Activated CD4-positive, alpha-beta T cell treated with anti-CD3 and anti-CD28 coated beads, Interleukin-2, Interleukin-4, amounts not matched to agents 100 ng/mL and 50 ng/mL, durations not matched to agents 16 hours and 8 hours (primary cell): ENCODE measurements at regions not wholly inside any gene's neighbourhood (a gene's known extent, or its start where the extent isn't known, plus 50 kb on each side); places are given as distances from the start of the nearest gene placed in this dataset.
A peak's percentile ranks its signal among the peaks of the same experiment; 100 is the strongest.
"Not testable (repeated sequence)": the region's sequence is repeated elsewhere in the genome, so short reads cannot be mapped to it uniquely, and the experiment has no call there.

Source experiments
- DNase-seq: peaks from one replicate; pipeline ENCODE4 v3.0.0-alpha.2; 2020; ENCODE audit warnings: low spot score

GRCh38 chr7:87007038-87007437 is 52.4 kb downstream of the ELAPOR2 start:
- DNase-seq = no peak

DNA sequence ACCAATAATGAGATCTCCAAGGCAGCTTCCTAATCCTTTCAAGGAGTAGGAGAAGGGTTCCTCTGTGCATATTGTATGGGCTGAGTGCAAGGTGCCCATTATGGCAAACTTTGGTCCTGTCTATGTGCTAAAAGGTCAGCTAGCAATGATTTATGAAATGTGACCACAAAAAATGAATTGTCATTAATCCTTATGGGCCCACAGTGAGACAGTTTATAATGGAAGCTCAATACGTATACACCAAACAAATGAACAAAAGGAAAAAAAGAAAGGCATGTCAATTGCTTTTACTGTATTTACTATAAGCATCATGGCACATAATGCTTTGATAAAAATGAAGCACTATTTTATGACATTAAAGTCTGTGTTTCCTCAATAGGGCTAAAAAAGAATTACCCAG is 54.5 kb downstream of the ELAPOR2 start:
- DNase-seq = no peak

DNA sequence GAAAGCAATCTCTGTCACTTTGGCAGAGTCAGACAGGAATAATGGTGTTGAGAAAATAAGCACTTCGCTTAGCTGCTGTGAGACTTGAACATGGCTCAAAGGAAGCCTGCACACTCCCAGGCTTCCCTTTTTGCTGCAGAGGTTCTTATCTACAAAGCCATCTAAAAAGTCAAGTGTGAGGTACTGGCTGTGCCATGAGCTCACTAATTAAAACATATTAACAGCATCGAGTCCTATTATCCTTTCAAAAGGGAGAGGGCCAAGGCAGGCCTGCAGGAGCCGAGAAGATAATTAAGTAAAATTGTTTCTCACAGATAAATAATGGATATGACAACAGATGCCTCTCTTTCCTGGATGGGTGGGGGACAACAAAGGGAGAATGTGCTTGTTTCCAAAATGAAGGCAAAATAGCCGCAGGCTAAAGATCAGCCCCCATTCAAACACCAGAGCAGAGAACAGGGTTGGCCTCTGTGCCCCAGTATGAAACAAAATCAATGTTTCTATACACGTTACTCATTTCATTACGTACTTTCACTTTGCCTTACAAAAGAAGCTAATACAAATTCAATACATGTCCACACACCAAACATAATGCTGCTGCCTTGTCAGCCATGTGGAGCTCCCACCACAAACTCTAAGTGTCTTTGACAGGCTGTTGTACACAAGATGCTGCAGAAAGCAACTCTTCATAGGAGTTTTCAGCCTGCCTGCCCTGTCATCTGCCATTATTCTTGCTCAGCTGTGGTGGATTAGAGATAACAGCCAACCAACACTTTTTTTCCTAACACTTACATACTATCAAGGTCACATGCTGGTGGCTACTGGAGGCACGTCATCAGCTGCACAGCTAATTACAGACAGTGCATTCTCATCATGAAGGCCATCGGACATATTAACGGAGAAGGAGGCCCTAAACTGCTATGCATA is 55.3 kb downstream of the ELAPOR2 start:
- no peak for DNase-seq

- DNase-seq = no peak
These were observed 58.2 kb downstream of the ELAPOR2 start for GRCh38 chr7:87001214-87001613.

- DNase-seq = no peak
These were observed 59.1 kb downstream of the ELAPOR2 start for GRCh38 chr7:87000344-87000743.

- DNase-seq = no peak
These were observed 59.7 kb downstream of the ELAPOR2 start for GRCh38 chr7:86999750-87000149.

DNA sequence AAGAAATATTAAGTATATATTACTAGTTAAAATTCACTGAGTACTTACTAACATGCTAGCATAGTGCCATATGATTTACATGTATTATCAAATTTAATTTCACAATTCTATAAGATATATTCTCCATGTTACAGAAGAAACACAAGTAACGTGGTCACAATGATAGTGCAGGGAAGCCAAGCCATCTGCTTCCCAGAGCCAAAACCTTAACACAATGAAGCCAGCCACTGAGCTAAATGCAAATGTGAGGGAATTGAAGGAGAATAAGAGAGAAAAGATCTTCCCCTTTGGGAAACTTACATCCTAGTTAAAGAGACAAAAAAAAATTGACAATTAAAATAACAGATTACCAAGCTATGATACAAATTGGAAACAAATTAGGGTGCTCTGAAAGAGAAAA is 63.6 kb downstream of the ELAPOR2 start:
- no peak for DNase-seq

DNA sequence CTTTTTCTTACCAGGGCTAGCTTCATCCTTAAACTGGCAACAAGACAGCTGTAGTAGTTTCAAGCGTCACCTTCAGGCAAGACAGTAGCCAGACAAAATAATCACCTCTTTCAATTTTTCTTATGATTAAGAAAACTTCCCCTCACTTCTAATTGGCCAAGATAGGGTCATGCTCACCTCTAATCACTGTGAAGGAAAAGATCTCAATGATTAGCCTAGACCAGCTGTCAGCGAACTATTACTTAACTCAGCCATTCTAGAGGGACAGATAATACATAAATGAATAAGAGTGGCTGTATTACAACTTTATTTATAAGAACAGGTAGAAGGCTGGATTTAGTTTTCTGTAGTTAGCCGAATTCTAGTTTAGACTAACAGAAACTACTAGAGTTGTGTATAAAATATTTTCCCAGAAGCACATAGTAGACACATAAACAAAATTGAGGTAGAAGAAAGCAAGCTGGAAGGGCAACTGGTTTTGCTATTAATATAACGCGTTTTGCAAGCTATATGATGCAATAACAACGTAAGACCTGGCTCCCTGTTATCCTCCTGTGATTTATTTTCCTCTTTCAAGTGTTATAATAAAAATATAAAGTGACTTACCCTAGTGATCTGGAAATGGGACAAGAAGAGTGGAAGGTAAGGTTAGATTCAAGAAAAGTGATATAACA is 64.3 kb downstream of the ELAPOR2 start:
- DNase-seq = no peak

GRCh38 chr7:86991771-86992191 is 67.7 kb downstream of the ELAPOR2 start:
- no peak for DNase-seq

GRCh38 chr7:86991093-86991769 is 68.2 kb downstream of the ELAPOR2 start:
- DNase-seq = no peak

DNA sequence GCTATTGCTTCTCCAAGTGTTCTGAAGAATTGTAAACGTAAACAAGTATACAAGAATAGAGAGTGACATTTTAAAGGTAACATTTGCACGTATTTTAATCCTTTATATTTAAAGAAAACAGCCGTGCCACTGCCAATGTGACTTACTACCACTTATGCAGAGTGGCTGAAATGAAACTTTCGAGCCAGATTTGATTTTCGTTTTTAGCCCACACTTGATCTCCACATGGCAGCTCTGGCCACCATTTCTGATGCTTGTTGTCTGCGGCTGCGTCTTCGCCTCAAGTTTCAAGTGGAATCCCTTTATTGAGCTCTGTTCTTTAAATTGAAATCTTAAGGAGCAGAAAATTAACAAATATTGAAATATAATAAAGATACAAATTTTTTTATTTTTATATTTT is 70.0 kb downstream of the ELAPOR2 start:
- no peak for DNase-seq

DNA sequence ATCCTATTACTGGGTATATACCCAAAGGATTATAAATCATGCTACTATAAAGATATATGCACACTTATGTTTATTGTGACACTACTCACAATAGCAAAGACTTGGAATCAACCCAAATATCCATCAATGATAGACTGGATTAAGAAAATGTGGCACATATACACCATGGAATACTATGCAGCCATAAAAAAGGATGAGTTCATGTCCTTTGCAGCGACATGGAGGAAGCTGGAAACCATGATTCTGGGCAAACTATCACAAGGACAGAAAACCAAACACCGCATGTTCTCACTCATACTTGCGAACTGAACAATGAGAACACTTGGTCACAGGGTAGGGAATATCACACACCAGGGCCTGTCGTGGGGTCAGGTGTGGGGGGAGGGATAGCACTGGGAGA is 71.6 kb downstream of the ELAPOR2 start:
- DNase-seq = not testable (repeated sequence)

DNA sequence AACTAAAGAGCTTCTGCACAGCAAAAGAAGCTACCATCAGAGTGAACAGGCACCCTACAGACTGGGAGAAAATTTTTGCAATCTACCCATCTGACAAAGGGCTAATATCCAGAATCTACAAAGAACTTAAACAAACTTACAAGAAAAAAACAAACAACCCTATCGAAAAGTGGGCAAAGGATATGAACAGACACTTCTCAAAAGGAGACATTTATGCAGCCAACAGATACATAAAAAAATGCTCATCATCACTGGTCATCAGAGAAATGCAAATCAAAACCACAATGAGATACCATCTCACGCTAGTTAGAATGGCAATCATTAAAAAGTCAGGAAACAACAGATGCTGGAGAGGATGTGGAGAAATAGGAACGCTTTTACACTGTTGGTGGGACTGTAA is 72.1 kb downstream of the ELAPOR2 start:
- not testable (repeated sequence) for DNase-seq

DNA sequence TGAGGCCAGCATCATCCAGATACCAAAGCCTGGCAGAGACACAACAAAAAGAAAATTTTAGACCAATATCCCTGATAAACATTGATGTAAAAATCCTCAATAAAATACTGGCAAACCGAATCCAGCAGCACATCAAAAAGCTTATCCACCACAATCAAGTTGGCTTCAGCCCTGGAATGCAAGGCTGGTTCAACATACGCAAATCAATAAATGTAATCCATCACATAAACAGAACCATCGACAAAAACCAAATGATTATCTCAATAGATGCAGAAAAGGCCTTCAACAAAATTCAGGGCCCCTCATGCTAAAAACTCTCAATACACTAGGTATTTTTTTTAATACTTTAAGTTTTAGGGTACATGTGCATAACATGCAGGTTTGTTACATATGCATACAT is 74.1 kb downstream of the ELAPOR2 start:
- DNase-seq = not testable (repeated sequence)

DNA sequence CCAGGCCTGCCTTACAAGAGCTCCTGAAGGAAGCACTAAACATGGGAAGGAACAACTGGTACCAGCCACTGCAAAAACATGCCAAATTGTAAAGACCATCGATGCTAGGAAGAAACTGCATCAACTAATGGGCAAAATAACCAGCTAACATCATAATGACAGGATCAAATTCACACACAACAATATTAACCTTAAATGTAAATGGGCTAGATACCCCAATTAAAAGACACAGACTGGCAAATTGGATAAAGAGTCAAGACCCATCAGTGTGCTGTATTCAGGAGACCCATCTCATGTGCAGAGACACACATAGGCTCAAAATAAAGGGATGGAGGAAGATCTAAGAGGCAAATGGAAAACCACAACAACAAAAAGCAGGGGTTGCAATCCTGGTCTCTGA is 75.8 kb downstream of the ELAPOR2 start:
- DNase-seq = not testable (repeated sequence)

GRCh38 chr7:86981937-86982336 is 77.5 kb downstream of the ELAPOR2 start:
- not testable (repeated sequence) for DNase-seq

GRCh38 chr7:86981127-86981526 is 78.3 kb downstream of the ELAPOR2 start:
- DNase-seq = no peak

DNA sequence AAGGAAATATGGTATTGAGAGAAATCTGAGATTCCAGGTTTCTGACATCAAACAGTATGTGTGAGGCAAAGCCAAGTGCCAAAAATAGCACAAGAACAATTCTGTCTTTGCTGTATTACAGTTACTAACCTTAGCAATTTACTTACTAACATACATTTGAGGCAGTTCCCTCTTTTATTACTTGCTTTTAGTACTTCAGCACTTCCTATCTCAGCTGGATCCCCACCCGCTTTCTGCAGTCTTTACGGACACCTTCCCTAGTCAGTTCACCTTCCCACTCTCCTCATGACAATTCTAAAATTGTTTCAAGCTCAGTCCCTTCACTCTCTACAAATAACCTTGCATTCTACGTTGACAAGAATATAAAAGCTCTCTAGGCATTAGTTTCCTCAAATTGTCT is 79.2 kb downstream of the ELAPOR2 start:
- DNase-seq = no peak

DNA sequence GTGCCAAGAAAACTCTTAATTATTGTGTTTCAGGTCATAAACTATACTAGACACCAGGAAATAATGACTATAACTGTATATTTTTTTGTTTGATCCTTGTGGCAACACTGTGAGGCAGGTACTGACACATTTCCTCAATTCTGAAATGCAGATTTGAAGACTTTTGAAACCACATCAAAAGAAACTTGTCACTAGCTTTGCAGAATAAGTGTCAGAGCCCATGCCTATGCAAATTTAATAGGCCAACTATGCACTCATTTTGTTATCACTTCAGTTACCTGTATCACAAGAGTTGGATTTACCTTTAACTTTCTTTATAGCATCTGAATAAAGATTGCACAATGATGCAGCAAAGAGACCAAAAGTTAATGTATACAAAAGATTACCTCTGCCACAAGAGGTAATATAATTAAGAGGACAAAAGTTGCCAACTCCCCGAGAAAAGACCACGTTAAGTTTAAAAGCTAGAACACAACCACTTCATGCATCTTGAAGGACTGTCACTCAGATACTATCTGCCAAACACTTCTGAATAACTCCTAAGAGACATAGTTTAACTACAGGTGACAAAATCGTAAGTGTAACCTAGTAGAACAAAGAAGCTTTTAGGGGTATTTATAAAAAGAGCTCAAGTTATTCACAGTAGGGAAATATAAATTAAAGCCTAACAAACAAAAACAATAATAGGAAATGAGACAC is 80.5 kb downstream of the ELAPOR2 start:
- DNase-seq = peak; percentile 61

DNA sequence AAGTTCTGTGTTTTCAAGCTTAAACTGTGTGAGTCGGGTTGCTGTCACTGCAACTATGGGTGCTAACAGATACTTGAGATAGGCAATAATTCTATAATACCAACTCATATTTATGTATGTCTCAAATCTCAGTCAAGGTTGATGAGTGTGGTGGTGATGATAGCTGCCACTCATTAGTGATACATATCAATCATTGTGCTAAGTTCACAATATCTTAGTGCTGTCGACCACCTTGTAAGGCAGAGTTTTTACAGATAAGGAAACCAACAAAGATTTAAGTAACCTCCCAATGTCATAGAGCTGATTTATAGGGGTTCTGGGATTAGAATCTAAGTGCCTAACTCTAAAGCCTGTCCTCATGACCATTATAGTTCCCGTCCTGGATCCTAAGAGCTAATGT is 82.5 kb downstream of the ELAPOR2 start:
- DNase-seq = no peak

GRCh38 chr7:86975914-86976313 is 83.5 kb downstream of the ELAPOR2 start:
- DNase-seq = no peak

- DNase-seq = no peak
These were observed 84.0 kb downstream of the ELAPOR2 start for GRCh38 chr7:86975449-86975848.
